HUES6 (cell line): ENCODE measurements at regions not wholly inside any gene's neighbourhood (a gene's known extent, or its start where the extent isn't known, plus 50 kb on each side); places are given as distances from the start of the nearest gene placed in this dataset.

ENCODE experiments used
- H3K27ac ChIP-seq: 2 replicates; pipeline ENCODE4 v1.7.0; 2013; ENCODE audit warnings: low read depth, mild to moderate bottlenecking, low read length, inconsistent platforms
- H3K27me3 ChIP-seq: 2 replicates; pipeline ENCODE4 v1.6.1; 2013; ENCODE audit warnings: low read length; ENCODE audit not compliant: control insufficient read depth, insufficient read depth
- H3K36me3 ChIP-seq: 2 replicates; pipeline ENCODE4 v1.6.1; 2013; ENCODE audit warnings: low read length; ENCODE audit not compliant: control insufficient read depth, insufficient read depth
- H3K4me1 ChIP-seq: 2 replicates; pipeline ENCODE4 v1.6.1; 2013; ENCODE audit warnings: low read length; ENCODE audit not compliant: control insufficient read depth, insufficient read depth
- H3K4me3 ChIP-seq: 2 replicates; pipeline ENCODE4 v1.5.1; 2013; ENCODE audit warnings: low read depth, low read length
- H3K9ac ChIP-seq: one replicate; pipeline ENCODE4 v1.6.1; 2013; ENCODE audit warnings: mild to moderate bottlenecking, low read length
- H3K9me3 ChIP-seq: 2 replicates; pipeline ENCODE4 v1.6.1; 2013; ENCODE audit warnings: low read depth, low read length; ENCODE audit not compliant: control insufficient read depth, insufficient read depth

DNA sequence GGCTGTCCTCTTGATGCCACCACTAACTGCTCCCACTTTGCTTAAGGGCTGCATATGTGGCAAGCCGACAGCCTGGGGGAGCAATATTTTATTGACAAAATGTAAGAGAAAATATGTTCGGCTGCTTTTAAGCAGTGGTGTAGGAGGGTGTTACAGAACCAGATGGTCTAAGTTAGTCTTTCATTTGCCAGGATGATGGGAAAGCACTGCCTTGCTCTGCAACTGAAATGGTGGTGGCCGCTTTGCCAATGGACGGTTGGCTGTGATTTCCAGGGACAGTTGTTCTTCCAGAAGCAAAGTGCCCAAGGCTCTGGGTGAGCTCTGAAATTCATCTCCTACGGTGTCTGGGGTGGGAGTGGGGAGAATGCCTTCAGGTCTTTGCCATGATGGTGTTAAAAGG is 469.3 kb downstream of the TOX3 start:
- Histone ChIP-seq H3K9ac (no peak overlapping the region), H3K4me3 (no peak overlapping the region), H3K27me3 (no peaks in the 10 kb centered on the region), H3K4me1 (no peaks in the 10 kb centered on the region), H3K9me3 (no peaks in the 10 kb centered on the region), H3K36me3 (no peaks in the 10 kb centered on the region), H3K27ac (no peak overlapping the region)

DNA sequence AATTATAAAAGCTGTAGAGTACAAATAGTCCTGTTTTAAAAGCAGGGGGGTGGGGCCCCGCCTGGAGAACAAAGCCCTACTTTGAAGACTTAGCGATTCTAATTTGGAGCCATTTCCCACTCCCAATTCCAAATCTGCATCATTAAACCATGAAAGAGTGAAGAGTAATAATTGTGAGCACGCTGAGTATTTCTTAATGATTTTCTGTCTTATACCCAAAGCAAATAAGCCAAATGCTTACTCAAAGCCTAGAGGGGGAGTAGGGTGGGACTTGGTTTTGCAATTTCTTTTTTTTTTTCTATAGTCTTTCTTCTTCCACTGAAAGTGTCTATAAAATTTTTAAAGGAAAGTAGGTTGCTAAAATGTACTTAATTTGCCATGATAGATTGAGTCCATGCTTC is 470.1 kb downstream of the TOX3 start:
- Histone ChIP-seq H3K4me3 (no peak overlapping the region), H3K27ac (no peak overlapping the region), H3K27me3 (no peaks in the 10 kb centered on the region), H3K36me3 (no peaks in the 10 kb centered on the region), H3K9ac (no peak overlapping the region), H3K9me3 (no peaks in the 10 kb centered on the region), H3K4me1 (no peaks in the 10 kb centered on the region)

DNA sequence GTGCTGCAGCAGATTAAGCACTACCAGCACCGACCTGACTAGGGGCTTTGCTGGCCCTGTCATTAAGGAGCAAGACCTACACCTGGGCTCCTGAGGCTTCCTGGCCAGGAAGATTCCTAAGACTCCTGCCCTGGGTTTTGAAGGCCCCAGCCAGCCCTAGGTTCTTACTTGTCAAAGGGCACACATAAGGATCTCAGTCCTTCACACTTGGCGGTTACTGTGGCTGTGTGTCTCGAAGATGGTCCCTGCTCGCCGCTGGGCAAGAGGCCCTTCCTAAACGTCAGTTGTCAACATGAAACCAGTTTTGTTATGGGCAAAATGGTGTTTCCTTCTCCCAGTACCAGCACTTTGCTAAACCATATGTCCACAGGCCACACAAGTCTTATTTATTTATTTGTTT is 470.6 kb downstream of the TOX3 start:
- Histone ChIP-seq H3K27me3 (no peaks in the 10 kb centered on the region), H3K4me3 (no peak overlapping the region), H3K9ac (no peak overlapping the region), H3K36me3 (no peaks in the 10 kb centered on the region), H3K4me1 (no peaks in the 10 kb centered on the region), H3K27ac (no peak overlapping the region), H3K9me3 (no peaks in the 10 kb centered on the region)

DNA sequence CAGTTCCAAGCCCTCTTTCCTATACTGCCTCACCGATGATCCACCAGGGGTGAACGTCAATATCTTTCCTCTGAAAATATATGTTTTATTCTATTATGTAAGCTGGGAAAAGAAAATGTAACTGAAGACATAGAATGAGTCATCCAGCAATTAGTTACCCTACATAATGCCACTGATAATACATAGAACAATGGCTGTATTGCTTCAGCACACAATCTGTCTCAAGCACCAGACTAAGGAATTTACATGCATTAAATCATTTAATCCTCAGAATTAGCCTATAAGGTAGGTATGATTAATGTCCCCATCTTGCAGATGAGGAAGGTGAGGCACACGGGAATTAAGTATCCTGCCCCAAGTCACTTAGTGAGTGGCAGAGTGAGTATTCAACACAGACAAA is 472.8 kb downstream of the TOX3 start:
- Histone ChIP-seq H3K9me3 (no peaks in the 10 kb centered on the region), H3K27me3 (no peaks in the 10 kb centered on the region), H3K4me3 (no peak overlapping the region), H3K27ac (no peak overlapping the region), H3K9ac (no peak overlapping the region), H3K4me1 (peaks cover 4% of the 10 kb centered on the region; the same call in 1 of the 2 replicates), H3K36me3 (no peaks in the 10 kb centered on the region)

DNA sequence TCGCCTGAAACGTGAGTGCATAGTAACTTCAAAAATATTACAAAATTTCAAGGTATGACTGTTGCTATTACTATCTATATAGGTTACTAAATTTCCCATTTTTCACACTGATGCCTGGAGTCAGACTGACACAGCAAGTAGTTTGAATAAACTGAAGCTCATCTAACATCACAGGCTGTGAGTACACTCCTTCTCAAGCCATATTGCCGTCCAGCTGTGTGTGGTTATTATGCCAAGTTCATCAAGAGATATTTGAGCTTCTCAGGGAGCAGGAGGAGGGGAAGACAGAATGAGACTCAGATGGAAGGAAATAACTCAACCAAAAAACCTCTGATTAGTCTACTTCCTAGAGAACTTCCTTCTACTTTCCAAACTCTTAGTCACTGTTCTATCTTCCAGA is 473.9 kb downstream of the TOX3 start:
- H3K4me1 ChIP-seq, result peaks cover 4% of the 10 kb centered on the region; the same call in 1 of the 2 replicates
- no peak overlapping the region for H3K4me3 ChIP-seq
- H3K9ac ChIP-seq, result no peak overlapping the region

DNA sequence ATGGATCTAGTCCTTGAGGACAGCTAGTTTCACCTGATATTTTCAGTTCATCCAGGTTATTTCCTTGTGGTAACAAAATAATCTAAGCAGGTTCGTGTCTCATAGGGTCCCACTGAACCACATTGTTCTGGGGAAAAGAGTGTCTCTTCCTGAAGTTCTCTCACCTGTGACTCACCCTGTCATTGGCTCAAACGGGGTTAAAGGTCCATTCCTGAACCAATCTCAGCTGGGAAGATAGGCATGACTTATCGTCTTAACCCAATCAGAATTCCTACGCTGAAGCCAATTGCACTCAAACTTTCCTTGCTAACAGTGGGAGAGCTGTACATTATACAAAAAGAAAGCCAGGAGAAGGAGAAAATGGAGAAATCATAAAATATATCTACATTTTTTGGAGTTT is 475.8 kb downstream of the TOX3 start:
- H3K9me3 ChIP-seq, result no peaks in the 10 kb centered on the region
- no peaks in the 10 kb centered on the region for H3K36me3 ChIP-seq
- H3K27ac ChIP-seq, result no peak overlapping the region
- H3K4me3 ChIP-seq, result no peak overlapping the region
- H3K4me1 ChIP-seq, result peaks cover 4% of the 10 kb centered on the region; the same call in 1 of the 2 replicates
- no peaks in the 10 kb centered on the region for H3K27me3 ChIP-seq
- no peak overlapping the region for H3K9ac ChIP-seq

More for the DNA sequence above, 473.9 kb downstream of the TOX3 start:
- Histone ChIP-seq H3K9me3 (no peaks in the 10 kb centered on the region), H3K27ac (no peak overlapping the region), H3K36me3 (no peaks in the 10 kb centered on the region), H3K27me3 (no peaks in the 10 kb centered on the region)

DNA sequence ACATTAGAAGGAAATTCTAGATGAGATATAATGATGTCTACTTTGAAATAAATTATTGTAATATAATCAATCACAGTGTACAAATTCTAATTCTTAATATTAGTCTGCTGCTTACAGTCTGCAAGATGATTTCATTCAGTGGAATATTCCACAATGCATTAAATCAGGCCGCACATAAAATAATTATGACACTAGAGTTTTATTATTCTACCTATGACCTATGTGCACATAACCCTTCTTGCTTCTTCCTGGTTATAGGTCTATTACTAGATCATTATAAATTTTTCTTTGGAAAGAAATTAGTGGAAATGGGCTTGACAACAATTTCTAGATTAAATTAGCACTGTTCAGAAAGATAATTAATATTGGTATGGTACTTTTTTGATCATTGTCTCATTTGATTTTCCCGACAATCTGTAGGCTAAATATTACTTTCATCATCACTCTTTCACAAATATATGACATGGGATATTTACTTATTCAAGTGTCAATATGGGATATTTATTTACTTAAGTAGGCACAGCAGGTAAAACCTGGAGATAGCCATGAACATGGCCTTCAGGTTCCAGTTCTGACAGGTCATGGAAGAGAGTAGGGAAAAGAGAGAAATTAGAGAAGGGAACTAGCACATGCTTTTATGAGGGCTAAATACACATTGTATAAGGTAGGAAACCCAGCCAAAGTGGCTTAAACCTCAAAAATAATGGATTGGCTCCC is 476.4 kb downstream of the TOX3 start:
- H3K4me1 ChIP-seq, result peaks cover 4% of the 10 kb centered on the region; the same call in 1 of the 2 replicates
- no peak overlapping the region for H3K27ac ChIP-seq
- no peaks in the 10 kb centered on the region for H3K36me3 ChIP-seq
- peaks cover 3% of the 10 kb centered on the region; the same call in 1 of the 2 replicates for H3K9me3 ChIP-seq
- no peak overlapping the region for H3K9ac ChIP-seq
- no peak overlapping the region for H3K4me3 ChIP-seq
- H3K27me3 ChIP-seq, result no peaks in the 10 kb centered on the region

DNA sequence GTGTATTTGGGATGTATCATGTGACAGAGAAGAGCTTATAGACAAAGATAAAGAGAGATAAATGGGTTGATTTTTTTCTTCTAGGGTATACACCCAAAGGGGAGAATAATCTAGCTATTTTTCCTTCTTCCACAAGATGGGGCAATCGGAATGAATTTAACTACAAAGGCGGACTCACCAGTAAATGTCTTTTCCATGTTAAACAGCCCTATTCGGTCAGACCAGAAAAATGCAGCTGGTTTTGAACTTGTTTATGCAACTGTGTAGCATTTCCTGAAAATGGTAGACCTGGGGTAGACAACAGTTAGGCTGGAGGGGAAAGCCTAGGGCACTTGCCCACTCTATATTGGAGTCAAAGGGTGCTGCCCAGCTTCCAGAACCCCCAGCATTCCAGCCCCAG is 477.1 kb downstream of the TOX3 start:
- Histone ChIP-seq H3K36me3 (no peaks in the 10 kb centered on the region), H3K27me3 (no peaks in the 10 kb centered on the region), H3K4me1 (peaks cover 4% of the 10 kb centered on the region; the same call in 1 of the 2 replicates), H3K27ac (no peak overlapping the region), H3K4me3 (no peak overlapping the region), H3K9me3 (peaks cover 6% of the 10 kb centered on the region), H3K9ac (no peak overlapping the region)

DNA sequence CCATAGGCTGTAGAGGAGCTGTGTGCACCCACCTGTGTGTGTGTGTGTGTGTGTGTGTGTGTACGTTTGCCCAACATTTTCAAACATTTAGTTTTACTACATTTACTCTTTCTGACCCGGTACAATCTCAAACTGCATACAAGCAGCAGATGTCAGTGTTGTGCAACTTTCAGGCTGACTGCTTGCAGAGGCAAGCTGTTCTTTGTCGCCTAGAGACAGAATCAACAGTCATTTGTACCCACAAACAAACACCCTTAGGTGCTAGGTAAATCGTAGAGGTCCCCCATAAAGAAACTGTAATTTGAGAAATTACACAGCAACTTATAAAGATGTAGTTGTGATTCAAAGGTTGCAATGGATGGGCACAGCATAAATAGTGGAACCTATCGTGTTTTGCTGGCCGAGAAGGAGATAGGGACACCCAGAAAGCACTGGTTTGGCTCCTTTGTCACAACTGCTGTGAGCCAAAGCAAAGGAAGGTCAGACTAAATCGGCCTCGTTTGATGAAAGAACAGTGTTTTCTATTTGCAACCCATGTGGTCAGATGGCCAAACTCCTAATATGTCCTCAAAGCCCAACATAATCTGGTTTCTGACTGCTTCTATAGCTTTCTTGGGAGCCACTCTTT is 478.4 kb downstream of the TOX3 start:
- Histone ChIP-seq H3K9me3 (peaks cover 12% of the 10 kb centered on the region), H3K9ac (no peak overlapping the region), H3K36me3 (no peaks in the 10 kb centered on the region), H3K4me1 (peaks cover 4% of the 10 kb centered on the region; the same call in 1 of the 2 replicates), H3K27me3 (no peaks in the 10 kb centered on the region), H3K27ac (no peak overlapping the region), H3K4me3 (no peak overlapping the region)

DNA sequence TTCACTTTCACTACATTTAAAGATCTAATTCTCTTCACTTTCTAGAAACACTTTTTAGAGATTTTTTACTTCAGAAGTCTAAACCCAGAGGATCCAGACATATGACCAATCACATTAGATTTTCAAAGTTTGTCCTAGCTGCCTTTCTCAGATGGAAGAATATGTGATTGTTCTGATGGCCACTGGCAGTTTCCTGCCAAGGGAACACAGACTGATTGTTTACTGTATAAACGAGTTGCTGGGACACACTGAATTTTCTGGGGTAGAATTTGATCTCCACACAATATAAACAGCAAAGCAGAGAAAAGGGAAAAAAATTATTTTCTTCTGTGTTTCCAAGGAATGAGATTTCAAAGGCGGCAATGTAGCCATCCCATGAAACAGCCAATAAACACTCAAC is 480.0 kb downstream of the TOX3 start:
- Histone ChIP-seq H3K27me3 (no peaks in the 10 kb centered on the region), H3K27ac (no peak overlapping the region), H3K9ac (no peak overlapping the region), H3K4me3 (no peak overlapping the region), H3K36me3 (no peaks in the 10 kb centered on the region), H3K4me1 (peaks cover 4% of the 10 kb centered on the region; the same call in 1 of the 2 replicates), H3K9me3 (peaks cover 12% of the 10 kb centered on the region)

DNA sequence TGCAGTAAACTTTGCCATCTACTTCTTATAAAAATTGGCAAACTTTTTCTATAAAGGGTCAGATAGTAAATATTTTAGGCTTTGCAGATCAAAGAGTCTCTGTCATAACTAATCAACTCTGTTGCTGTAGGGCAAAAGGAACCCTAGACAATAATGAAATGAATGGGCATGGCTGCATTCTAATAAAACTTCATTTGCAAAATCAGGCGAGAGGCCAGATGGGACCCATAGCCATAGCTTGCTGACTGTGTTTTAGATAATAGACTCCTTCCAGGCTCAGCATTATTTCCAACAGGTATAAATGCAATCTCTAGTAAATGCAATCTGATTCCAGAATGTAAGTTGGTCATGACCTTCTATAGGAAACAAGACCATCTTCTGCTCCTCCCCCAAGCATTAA is 490.7 kb downstream of the TOX3 start:
- no peak overlapping the region for H3K4me3 ChIP-seq
- no peak overlapping the region for H3K9ac ChIP-seq
- no peaks in the 10 kb centered on the region for H3K9me3 ChIP-seq
- no peaks in the 10 kb centered on the region for H3K27me3 ChIP-seq
- no peaks in the 10 kb centered on the region for H3K36me3 ChIP-seq
- H3K27ac ChIP-seq, result no peak overlapping the region
- no peaks in the 10 kb centered on the region for H3K4me1 ChIP-seq
